ENCODE measurements at regions not wholly inside any gene's neighbourhood (a gene's known extent, or its start where the extent isn't known, plus 50 kb on each side); places are given as distances from the start of the nearest gene placed in this dataset.

DNA sequence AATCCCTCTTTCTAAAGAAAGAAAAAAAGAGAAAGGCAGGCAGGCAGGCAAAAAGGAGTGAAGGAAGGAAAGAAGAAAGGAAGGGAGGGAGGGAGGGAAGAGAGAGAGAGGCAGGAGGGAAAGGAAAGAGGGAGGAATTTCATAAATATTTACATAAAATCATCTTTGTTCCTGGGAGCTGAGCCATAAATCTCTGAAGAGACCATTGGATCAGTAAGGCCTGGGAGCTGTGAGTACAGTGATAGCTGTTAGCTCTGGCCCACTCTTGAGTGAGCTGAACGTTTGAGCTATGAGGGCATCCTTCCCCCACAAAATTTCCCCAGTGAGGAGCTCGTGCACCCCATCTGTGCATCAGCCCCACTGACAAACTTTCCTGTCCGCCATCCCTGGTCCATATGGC lies 224.0 kb downstream of the SOD2 start:
- TF ChIP-seq CTCF (IDR thresholded peaks at IDR 0.05; ENCODE audit: low read length) (no peak), EZH2 (IDR thresholded peaks at IDR 0.05; ENCODE audit: borderline replicate concordance, low read length) (no peak)
